Panc1 (cell line): ENCODE measurements at regions not wholly inside any gene's neighbourhood (a gene's known extent, or its start where the extent isn't known, plus 50 kb on each side); places are given as distances from the start of the nearest gene placed in this dataset.

Experiments
- ATAC-seq: fragments of 200-7000 bp; cut with Tn5 transposase; 2 replicates; pipeline ENCODE4 v1.9.1; 2020; ENCODE audit warnings: mild to moderate bottlenecking, moderate library complexity
- BruUV-seq: library from RNA; stranded (reverse); fragments of 400-500 nt; replicated peaks from 2 replicates; lab custom pipeline; 2021; lab: Mats Ljungman, UMichigan
- CTCF ChIA-PET: fragments of 300-600 bp; sonication (Branson Sonifier 250); formaldehyde crosslinking; loops from one replicate; lab custom pipeline; 2022; ENCODE audit warnings: antibody characterized with exemption; lab: Charles Lee
- POLR2A ChIA-PET: fragments of 300-600 bp; sonication (Branson Sonifier 250); formaldehyde crosslinking; loops from one replicate; lab custom pipeline; 2022; ENCODE audit warnings: antibody characterized with exemption; lab: Charles Lee
- DNase-seq: peaks from one replicate; pipeline ENCODE4 v3.0.0-alpha.2; 2010; ENCODE audit warnings: low read depth, low spot score
- H3K27ac ChIP-seq: 2 replicates; pipeline ENCODE4 v1.5.1; 2011; ENCODE audit warnings: mild to moderate bottlenecking, low read length, inconsistent platforms
- H3K27me3 ChIP-seq: fragments of 200-500 bp; sonication (Bioruptor generic); 2 replicates; pipeline ENCODE4 v1.6.0; 2014; ENCODE audit warnings: low read length, inconsistent platforms; ENCODE audit not compliant: control insufficient read depth, insufficient read depth
- H3K36me3 ChIP-seq: fragments of 200-500 bp; sonication (Bioruptor generic); 2 replicates; pipeline ENCODE4 v1.5.1; 2014; ENCODE audit warnings: inconsistent platforms, mild to moderate bottlenecking, low read length, moderate library complexity; ENCODE audit not compliant: control insufficient read depth, insufficient read depth
- H3K4me1 ChIP-seq: 2 replicates; pipeline ENCODE4 v1.5.1; 2011; ENCODE audit warnings: inconsistent platforms, mild to moderate bottlenecking, low read length, moderate library complexity; ENCODE audit not compliant: control insufficient read depth, insufficient read depth
- H3K4me3 ChIP-seq, 2 experiments: 2 replicates each; pipeline ENCODE4 v1.5.1; 2011 to 2012; ENCODE audit warnings: low read depth in 2 of 2, low read length in 2 of 2, mild to moderate bottlenecking in 2 of 2, inconsistent platforms in 1 of 2, moderate library complexity in 1 of 2
- H3K9me3 ChIP-seq: fragments of 200-500 bp; sonication (Bioruptor generic); 2 replicates; pipeline ENCODE4 v1.5.1; 2014; ENCODE audit warnings: low read depth, mild to moderate bottlenecking, inconsistent platforms, low read length, moderate library complexity; ENCODE audit not compliant: control insufficient read depth, insufficient read depth
- CTCF ChIP-seq: fragments of 450-650 bp; IDR thresholded peaks from 2 replicates; pipeline ENCODE4 v1.5.1; 2017; ENCODE audit warnings: mild to moderate bottlenecking
- POLR2AphosphoS5 ChIP-seq: IDR thresholded peaks from 2 replicates; pipeline ENCODE4 v1.6.1; 2012; ENCODE audit warnings: mild to moderate bottlenecking, low read depth, low read length, moderate library complexity
- REST ChIP-seq, 2 experiments: IDR thresholded peaks; 2 replicates each; pipeline ENCODE4 v1.6.1; 2011 to 2012; ENCODE audit warnings: low read depth in 2 of 2, control low read depth in 1 of 2, low read length in 1 of 2, mild to moderate bottlenecking in 1 of 2, moderate library complexity in 1 of 2; ENCODE audit not compliant: insufficient read depth in 1 of 2
- SIN3A ChIP-seq: IDR thresholded peaks from 2 replicates; pipeline ENCODE4 v1.6.1; 2012; ENCODE audit warnings: low read depth, mild to moderate bottlenecking, low read length, moderate library complexity, borderline replicate concordance; ENCODE audit not compliant: insufficient read depth
- TCF7L2 ChIP-seq: IDR thresholded peaks from 2 replicates; pipeline ENCODE4 v1.6.1; 2011; ENCODE audit warnings: mild to moderate bottlenecking, low read depth, low read length, inconsistent platforms
- in situ Hi-C: cut with HindIII; loops from 2 replicates; pipeline ENCODE4 v1.10.0; 2016; ENCODE audit warnings: low sequenced_read_pairs, low pct_unique_long_range_greater_than_20kb
- intact Hi-C: fragments of 100-400 bp; cut with micrococcal nuclease; formaldehyde crosslinking; loops from one replicate; pipeline ENCODE4 v1.10.0; 2022; ENCODE audit not compliant: unreplicated experiment

DNA sequence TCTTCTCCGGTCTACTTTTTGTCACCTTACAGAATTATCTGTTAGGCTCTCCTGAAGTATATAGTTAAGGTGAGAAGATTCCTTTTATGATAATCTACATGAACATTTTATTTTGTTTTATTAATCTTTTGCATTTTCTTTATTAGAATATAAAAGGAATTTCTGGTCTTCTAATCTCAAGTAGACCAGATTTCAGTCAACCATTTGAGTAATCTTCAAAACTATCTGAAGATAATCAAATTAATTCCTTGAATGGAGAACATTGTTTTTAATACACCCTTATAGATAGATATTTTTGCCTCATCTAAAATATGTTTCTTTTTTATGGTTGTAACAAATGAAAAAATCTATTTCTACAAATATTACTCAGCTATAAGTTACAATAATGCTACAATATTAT lies 381.7 kb upstream of the PCDH20 start:
- H3K27me3 ChIP-seq: no peaks in the 10 kb centered on the region
- in situ Hi-C loops: no loop called here
- BruUV-seq: no TSS peak
- ATAC-seq (no peak), DNase-seq (no peak)
- intact Hi-C loops: no loop called here
- no peak overlapping the region for H3K27ac ChIP-seq
- POLR2A ChIA-PET: no interaction called here
- H3K4me3 ChIP-seq: no peak overlapping the region
- H3K36me3 ChIP-seq: no peaks in the 10 kb centered on the region
- H3K9me3 ChIP-seq: no peaks in the 10 kb centered on the region
- no peaks in the 10 kb centered on the region for H3K4me1 ChIP-seq
- TF ChIP-seq TCF7L2 (no peak), SIN3A (no peak), CTCF (no peak), POLR2AphosphoS5 (no peak), REST (IDR thresholded peaks at IDR 0.05; ENCODE audit: insufficient read depth in 1 of 2, low read depth in 2 of 2, low read length in 1 of 2) (no peak)
- CTCF ChIA-PET: no interaction called here

DNA sequence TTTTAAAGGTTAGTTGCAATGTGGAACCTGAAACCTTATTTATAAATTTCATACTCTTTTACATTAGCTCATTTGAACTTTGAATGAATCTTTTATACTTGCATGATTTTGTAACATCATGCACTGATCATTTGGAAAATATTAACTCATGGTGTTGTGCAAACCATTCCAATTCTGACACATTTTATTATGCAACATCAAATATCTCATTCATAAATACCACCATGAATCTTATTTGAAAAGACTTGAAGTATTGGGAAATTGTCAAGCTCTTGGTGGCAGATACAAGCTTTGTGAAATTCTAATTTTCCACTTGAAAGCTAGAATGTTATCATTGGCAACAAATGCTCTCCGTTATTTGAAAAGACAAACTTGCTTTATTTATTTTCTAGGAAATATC lies 379.9 kb upstream of the PCDH20 start:
- H3K27ac ChIP-seq: no peak overlapping the region
- H3K36me3 ChIP-seq: no peaks in the 10 kb centered on the region
- no peaks in the 10 kb centered on the region for H3K4me1 ChIP-seq
- no TSS peak for BruUV-seq
- no peaks in the 10 kb centered on the region for H3K9me3 ChIP-seq
- ATAC-seq: no peak
- TF ChIP-seq REST (IDR thresholded peaks at IDR 0.05; ENCODE audit: insufficient read depth in 1 of 2, low read depth in 2 of 2, low read length in 1 of 2) (no peak), CTCF (no peak), SIN3A (no peak), TCF7L2 (no peak), POLR2AphosphoS5 (no peak)
- H3K27me3 ChIP-seq: no peaks in the 10 kb centered on the region
- in situ Hi-C loops: no loop called here
- ChIA-PET CTCF (no interaction called here), POLR2A (no interaction called here)
- DNase-seq: no peak
- intact Hi-C loops: no loop called here
- H3K4me3 ChIP-seq: no peak overlapping the region
